Fibroblast of villous mesenchyme (primary cell): ENCODE measurements at regions not wholly inside any gene's neighbourhood (a gene's known extent, or its start where the extent isn't known, plus 50 kb on each side); places are given as distances from the start of the nearest gene placed in this dataset.
"Not testable (repeated sequence)": the region's sequence is repeated elsewhere in the genome, so short reads cannot be mapped to it uniquely, and the experiment has no call there.

Source experiments
- DNase-seq: peaks from one replicate; pipeline ENCODE4 v3.0.0-alpha.2; 2010; ENCODE audit warnings: low read depth
- H3K4me3 ChIP-seq: 2 replicates; pipeline ENCODE4 v1.5.1; 2011; ENCODE audit warnings: low read depth, mild to moderate bottlenecking, low read length
- CTCF ChIP-seq: IDR thresholded peaks from 2 replicates; pipeline ENCODE4 v1.5.1; 2012; ENCODE audit warnings: low read depth, mild to moderate bottlenecking, low read length; ENCODE audit not compliant: insufficient read depth

- peak; percentile 16 for DNase-seq
- H3K4me3 ChIP-seq = no peak overlapping the region
- TF ChIP-seq CTCF = no peak
Measured at GRCh38 chr14:46571970-46572369, 79.6 kb downstream of the RPL10L start.

DNA sequence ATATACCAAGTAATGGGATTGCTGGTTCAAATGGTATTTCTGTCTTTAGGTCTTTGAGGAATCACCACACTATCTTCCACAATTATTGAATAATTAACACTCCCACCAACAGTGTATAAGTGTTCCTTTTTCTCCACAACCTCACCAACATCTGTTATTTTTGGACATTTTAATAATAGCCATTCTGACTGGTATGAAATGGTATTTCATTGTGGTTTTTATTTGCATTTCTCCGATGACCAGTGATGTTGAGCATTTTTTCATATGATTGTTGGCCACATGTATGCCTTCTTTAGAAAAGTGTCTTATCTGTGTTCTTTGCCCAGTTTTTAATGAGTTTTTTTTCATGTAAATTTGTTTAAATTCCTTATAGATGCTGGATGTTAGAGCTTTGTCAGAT is 83.4 kb downstream of the RPL10L start:
- not testable (repeated sequence) for H3K4me3 ChIP-seq, DNase-seq

DNA sequence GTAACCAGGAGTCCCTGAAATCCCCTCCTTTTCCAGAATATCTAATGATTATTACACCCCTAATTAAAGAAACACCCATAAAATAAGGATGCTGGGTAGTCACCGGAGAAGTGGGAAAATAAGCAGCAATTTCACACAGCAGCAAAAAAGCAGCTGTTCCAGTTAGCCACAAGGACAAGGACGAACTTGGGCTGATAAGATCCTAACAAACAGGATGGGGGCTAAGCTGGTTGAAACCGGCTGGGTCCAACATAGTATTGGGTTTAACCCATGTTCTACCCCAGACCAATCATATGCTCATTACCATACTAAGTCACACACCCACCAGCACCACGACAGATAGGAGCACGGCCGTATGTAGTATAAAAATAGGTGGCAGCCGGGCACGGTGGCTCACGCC is 100.7 kb downstream of the RPL10L start:
- no peak for DNase-seq
- no peak overlapping the region for H3K4me3 ChIP-seq
- no peak for TF ChIP-seq CTCF

DNA sequence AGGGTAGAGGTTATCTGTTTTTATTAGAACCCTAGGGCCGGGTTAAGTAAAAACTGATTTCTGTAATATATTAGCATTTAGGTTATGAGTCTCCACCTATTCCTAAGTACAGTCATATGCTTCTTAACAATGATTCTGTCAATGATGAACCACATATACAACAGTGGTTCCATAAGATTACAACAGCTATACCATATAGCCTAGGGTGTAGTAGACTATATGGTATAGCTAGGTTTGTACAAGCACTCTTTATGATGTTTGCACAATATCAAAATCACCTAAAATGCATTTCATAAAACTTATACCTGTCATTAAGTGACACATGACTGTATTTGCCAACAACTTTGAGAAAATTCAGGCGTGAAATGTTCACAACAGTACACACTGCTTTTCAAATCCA is 110.6 kb downstream of the RPL10L start:
- no peak for TF ChIP-seq CTCF
- H3K4me3 ChIP-seq = no peak overlapping the region
- DNase-seq = no peak

DNA sequence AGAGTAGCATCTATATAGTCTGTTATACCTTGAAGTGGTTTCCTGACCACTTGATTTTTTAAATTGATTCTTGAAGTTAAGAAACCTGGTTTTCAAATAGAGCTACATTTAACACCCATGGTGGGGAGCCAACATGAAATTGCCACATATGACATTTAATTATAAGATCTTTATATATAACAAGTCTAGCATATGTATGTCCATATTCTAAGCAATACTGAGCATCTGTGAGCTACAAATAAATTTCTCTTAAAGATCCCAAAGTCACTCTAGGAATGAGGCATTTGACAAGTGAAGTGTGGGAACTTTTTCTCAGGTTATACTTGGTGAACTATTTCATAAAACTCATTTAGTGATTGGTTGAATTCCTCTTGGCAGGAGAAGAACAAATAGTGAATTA is 132.5 kb downstream of the RPL10L start:
- DNase-seq = no peak
- TF ChIP-seq CTCF = no peak
- H3K4me3 ChIP-seq = no peak overlapping the region

DNA sequence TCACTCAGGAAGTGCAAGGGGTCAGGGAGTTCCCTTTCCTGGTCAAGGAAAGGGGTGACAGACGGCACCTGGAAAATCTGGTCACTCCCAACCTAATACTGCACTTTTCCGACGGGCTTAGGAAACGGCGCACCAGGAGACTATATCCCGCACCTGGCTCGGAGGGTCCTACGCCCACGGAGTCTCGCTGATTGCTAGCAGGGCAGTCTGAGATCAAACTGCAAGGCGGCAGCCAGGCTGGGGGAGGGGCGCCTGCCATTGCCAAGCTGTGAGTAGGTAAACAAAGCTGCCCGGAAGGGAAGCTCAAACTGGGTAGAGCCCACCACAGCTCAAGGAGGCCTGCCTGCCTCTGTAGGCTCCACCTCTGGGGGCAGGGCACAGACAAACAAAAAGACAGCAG is 142.8 kb downstream of the RPL10L start:
- not testable (repeated sequence) for H3K4me3 ChIP-seq, DNase-seq

GRCh38 chr14:46499521-46499920 is 152.1 kb downstream of the RPL10L start:
- no peak for TF ChIP-seq CTCF
- no peak for DNase-seq
- no peak overlapping the region for H3K4me3 ChIP-seq

DNA sequence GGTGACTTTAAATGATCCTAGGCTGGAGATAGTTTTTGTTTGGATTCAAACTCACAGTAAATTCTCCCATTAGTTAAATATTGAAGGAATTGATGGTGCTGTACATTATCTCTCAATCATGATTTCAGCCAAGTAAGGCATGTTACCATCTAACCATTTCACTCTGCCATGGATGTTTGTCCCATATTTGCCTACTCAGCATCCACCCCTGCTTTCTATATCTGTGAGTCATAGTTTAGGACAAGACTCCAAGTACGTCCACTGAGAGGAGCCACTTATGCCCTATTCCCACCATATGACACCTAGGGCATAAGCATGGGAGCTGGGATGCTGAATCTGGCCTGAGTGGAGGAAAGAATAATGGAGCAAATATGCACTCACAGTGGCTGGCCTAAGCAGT is 155.2 kb downstream of the RPL10L start:
- TF ChIP-seq CTCF = no peak
- no peak for DNase-seq
- no peak overlapping the region for H3K4me3 ChIP-seq
